OCI-LY3 (cell line): ENCODE measurements at regions not wholly inside any gene's neighbourhood (a gene's known extent, or its start where the extent isn't known, plus 50 kb on each side); places are given as distances from the start of the nearest gene placed in this dataset.

ENCODE experiments used
- H2AFZ ChIP-seq: fragments of 200-600, 300-600 bp; shearing (Covaris generic); 2 replicates; pipeline ENCODE4 v1.6.0; 2014; ENCODE audit warnings: antibody characterized with exemption, low read depth, low read length
- H3K27ac ChIP-seq: fragments of 200-600, 300-600 bp; sonication (generic); 2 replicates; pipeline ENCODE4 v1.5.1; 2014; ENCODE audit warnings: mild to moderate bottlenecking, low read length, moderate library complexity, mixed read lengths
- H3K27me3 ChIP-seq: fragments of 200-600, 300-600 bp; sonication (generic); 2 replicates; pipeline ENCODE4 v1.6.1; 2014; ENCODE audit warnings: low read depth, low read length, mixed read lengths
- H3K36me3 ChIP-seq: fragments of 200-600, 300-600 bp; sonication (generic); replicated peaks from 2 replicates; pipeline ENCODE3; 2014; ENCODE audit warnings: low read depth, low read length, mixed read lengths
- H3K4me1 ChIP-seq: fragments of 300-600, 200-600 bp; sonication (generic); 2 replicates; pipeline ENCODE4 v1.6.1; 2014; ENCODE audit warnings: low read length, mixed read lengths
- H3K4me2 ChIP-seq: fragments of 200-600, 300-600 bp; sonication (generic); 2 replicates; pipeline ENCODE4 v1.6.1; 2014; ENCODE audit warnings: low read length, mixed read lengths
- H3K4me3 ChIP-seq: fragments of 300-600, 200-600 bp; sonication (generic); 2 replicates; pipeline ENCODE4 v1.5.1; 2014; ENCODE audit warnings: antibody characterized with exemption, mild to moderate bottlenecking, low read length, moderate library complexity
- H3K79me2 ChIP-seq: fragments of 300-600, 200-600 bp; shearing (Covaris generic); 2 replicates; pipeline ENCODE4 v1.6.1; 2014; ENCODE audit warnings: mild to moderate bottlenecking, low read length, mixed read lengths
- H3K9ac ChIP-seq: fragments of 300-600, 200-600 bp; shearing (Covaris generic); 2 replicates; pipeline ENCODE4 v1.6.0; 2014; ENCODE audit warnings: mild to moderate bottlenecking, low read length, moderate library complexity
- H3K9me3 ChIP-seq: fragments of 200-600, 300-600 bp; shearing (Covaris generic); 2 replicates; pipeline ENCODE4 v1.6.1; 2014; ENCODE audit warnings: low read length, mixed read lengths; ENCODE audit not compliant: insufficient read depth
- H4K20me1 ChIP-seq: fragments of 200-600, 300-600 bp; sonication (generic); 2 replicates; pipeline ENCODE4 v1.6.1; 2016; ENCODE audit warnings: low read length, mixed read lengths; ENCODE audit not compliant: insufficient read depth
- CTCF ChIP-seq: fragments of 200-600, 300-600 bp; sonication (generic); IDR thresholded peaks from 2 replicates; pipeline ENCODE4 v1.5.1; 2014; ENCODE audit warnings: antibody characterized with exemption, low read length, low read depth
- EZH2phosphoT487 ChIP-seq: fragments of 200-600 bp; shearing (Covaris generic); IDR thresholded peaks from 2 replicates; pipeline ENCODE4 v1.6.1; 2018; ENCODE audit warnings: antibody characterized with exemption, mixed run types, low read depth

- H3K9ac ChIP-seq, result no peak overlapping the region
- no peaks in the 10 kb centered on the region for H3K9me3 ChIP-seq
- no peaks in the 10 kb centered on the region for H3K79me2 ChIP-seq
- no peaks in the 10 kb centered on the region for H3K4me1 ChIP-seq
- H3K4me2 ChIP-seq, result no peak overlapping the region
- H4K20me1 ChIP-seq, result no peaks in the 10 kb centered on the region
- H3K36me3 ChIP-seq, result no peaks in the 10 kb centered on the region
- 0 out of 2 replicates have a peak, but pooled peaks cover 11% of the 10 kb centered on the region for H3K27me3 ChIP-seq
- H3K4me3 ChIP-seq, result no peak overlapping the region
- TF ChIP-seq CTCF (no peak), EZH2phosphoT487 (no peak)
- no peak overlapping the region for H2AFZ ChIP-seq
- no peak overlapping the region for H3K27ac ChIP-seq
Observed at GRCh38 chr2:217647925-217648324, 354.9 kb downstream of the TNS1 start.

- H3K27me3 ChIP-seq, result 0 out of 2 replicates have a peak, but pooled peaks cover 6% of the 10 kb centered on the region
- H3K36me3 ChIP-seq, result no peaks in the 10 kb centered on the region
- H3K4me3 ChIP-seq, result no peak overlapping the region
- no peaks in the 10 kb centered on the region for H3K9me3 ChIP-seq
- TF ChIP-seq EZH2phosphoT487, result no peak
- TF ChIP-seq CTCF, result no peak
- H3K4me2 ChIP-seq, result no peak overlapping the region
- no peak overlapping the region for H3K27ac ChIP-seq
- H3K9ac ChIP-seq, result no peak overlapping the region
- H3K79me2 ChIP-seq, result no peaks in the 10 kb centered on the region
- H4K20me1 ChIP-seq, result no peaks in the 10 kb centered on the region
- no peak overlapping the region for H2AFZ ChIP-seq
- no peaks in the 10 kb centered on the region for H3K4me1 ChIP-seq
Observed at GRCh38 chr2:217647226-217647625, 355.6 kb downstream of the TNS1 start.

- H3K79me2 ChIP-seq, result no peaks in the 10 kb centered on the region
- H3K4me1 ChIP-seq, result no peaks in the 10 kb centered on the region
- H4K20me1 ChIP-seq, result no peaks in the 10 kb centered on the region
- H3K27ac ChIP-seq, result no peak overlapping the region
- H3K9me3 ChIP-seq, result no peaks in the 10 kb centered on the region
- H2AFZ ChIP-seq, result no peak overlapping the region
- no peak overlapping the region for H3K9ac ChIP-seq
- H3K4me2 ChIP-seq, result no peak overlapping the region
- no peak overlapping the region for H3K4me3 ChIP-seq
- no peaks in the 10 kb centered on the region for H3K36me3 ChIP-seq
- H3K27me3 ChIP-seq, result 0 out of 2 replicates have a peak, but pooled peaks cover 5% of the 10 kb centered on the region
- TF ChIP-seq CTCF, result no peak
- no peak for TF ChIP-seq EZH2phosphoT487
Observed at GRCh38 chr2:217645896-217646295, 356.9 kb downstream of the TNS1 start.

- Histone ChIP-seq H3K27ac (no peak overlapping the region), H4K20me1 (no peaks in the 10 kb centered on the region), H2AFZ (no peak overlapping the region), H3K79me2 (no peaks in the 10 kb centered on the region), H3K9me3 (no peaks in the 10 kb centered on the region), H3K9ac (no peak overlapping the region), H3K36me3 (no peaks in the 10 kb centered on the region), H3K27me3 (0 out of 2 replicates have a peak, but pooled peaks cover 5% of the 10 kb centered on the region), H3K4me2 (no peak overlapping the region), H3K4me3 (no peak overlapping the region), H3K4me1 (no peaks in the 10 kb centered on the region)
- no peak for TF ChIP-seq CTCF
- no peak for TF ChIP-seq EZH2phosphoT487
Observed at GRCh38 chr2:217643789-217644301, 358.9 kb downstream of the TNS1 start.
